ENCODE measurements at regions not wholly inside any gene's neighbourhood (a gene's known extent, or its start where the extent isn't known, plus 50 kb on each side); places are given as distances from the start of the nearest gene placed in this dataset.
"Not testable (repeated sequence)": the region's sequence is repeated elsewhere in the genome, so short reads cannot be mapped to it uniquely, and the experiment has no call there.

DNA sequence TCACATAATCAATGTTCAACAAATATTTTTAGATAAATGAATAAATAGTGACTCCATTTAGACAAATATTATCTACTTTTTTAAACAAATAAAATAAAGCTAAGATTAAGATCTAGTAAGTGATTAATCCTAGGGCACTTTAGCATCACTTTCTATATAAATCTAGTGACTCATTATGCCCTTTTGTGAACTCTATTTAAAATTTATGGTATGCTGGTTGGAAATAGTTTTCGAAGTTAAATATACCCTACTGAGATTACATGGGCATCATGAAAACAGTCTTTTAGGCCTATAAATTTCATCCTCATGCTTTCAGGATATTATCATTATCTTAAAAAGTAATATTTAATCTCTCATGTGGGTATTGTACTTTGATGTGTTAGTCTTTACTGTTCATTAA lies 140.4 kb upstream of the UFL1 start:
- Histone ChIP-seq H3K4me1 (ENCODE audit: control insufficient read depth, insufficient read depth, low read length) (no peaks in the 10 kb centered on the region), H3K9me3 (ENCODE audit: control insufficient read depth, insufficient read depth, low read length) (no peaks in the 10 kb centered on the region), H3K27me3 (ENCODE audit: control insufficient read depth, insufficient read depth, low read length) (no peaks in the 10 kb centered on the region), H3K36me3 (ENCODE audit: control insufficient read depth, insufficient read depth, low read length) (no peaks in the 10 kb centered on the region), H3K27ac (ENCODE audit: low read depth, low read length) (no peak overlapping the region), H3K9ac (ENCODE audit: low read depth, low read length) (no peak overlapping the region), H3K4me3 (ENCODE audit: low read depth, low read length) (no peak overlapping the region)

DNA sequence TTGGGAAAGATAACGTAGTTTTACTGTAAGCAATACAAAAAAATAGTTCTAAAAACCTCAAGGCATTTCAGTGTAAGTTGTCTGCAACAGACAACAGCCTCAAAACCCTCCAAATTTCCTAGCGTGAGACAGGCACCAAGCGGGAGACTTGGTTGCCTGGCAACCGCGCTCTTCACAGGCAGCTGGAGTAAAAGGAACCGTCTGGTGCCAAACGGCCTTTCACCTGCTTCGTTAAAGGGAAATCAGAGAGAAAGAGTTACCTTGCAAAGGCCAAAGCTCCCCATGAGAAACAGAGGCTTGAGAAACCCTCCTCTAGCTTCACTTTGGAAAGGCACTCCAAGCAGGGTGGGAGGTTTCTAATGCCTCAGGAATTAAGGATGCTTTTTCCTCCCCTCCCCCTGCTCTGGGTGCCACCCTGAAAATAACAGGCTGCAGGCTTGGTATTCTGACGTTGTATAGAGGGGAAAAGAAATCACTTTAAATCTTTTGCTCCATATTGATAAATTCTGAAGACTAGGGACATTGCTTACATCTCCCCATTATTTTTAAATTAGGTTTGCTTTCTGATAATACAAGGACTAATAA lies 129.7 kb upstream of the UFL1 start:
- Histone ChIP-seq H3K9ac (ENCODE audit: low read depth, low read length) (no peak overlapping the region), H3K9me3 (ENCODE audit: control insufficient read depth, insufficient read depth, low read length) (no peaks in the 10 kb centered on the region), H3K36me3 (ENCODE audit: control insufficient read depth, insufficient read depth, low read length) (no peaks in the 10 kb centered on the region), H3K27ac (ENCODE audit: low read depth, low read length) (peak overlapping the region; percentile 65), H3K27me3 (ENCODE audit: control insufficient read depth, insufficient read depth, low read length) (no peaks in the 10 kb centered on the region), H3K4me3 (ENCODE audit: low read depth, low read length) (peak overlapping the region; percentile 27; the same call in 1 of the 2 replicates), H3K4me1 (ENCODE audit: control insufficient read depth, insufficient read depth, low read length) (peaks cover 18% of the 10 kb centered on the region)

DNA sequence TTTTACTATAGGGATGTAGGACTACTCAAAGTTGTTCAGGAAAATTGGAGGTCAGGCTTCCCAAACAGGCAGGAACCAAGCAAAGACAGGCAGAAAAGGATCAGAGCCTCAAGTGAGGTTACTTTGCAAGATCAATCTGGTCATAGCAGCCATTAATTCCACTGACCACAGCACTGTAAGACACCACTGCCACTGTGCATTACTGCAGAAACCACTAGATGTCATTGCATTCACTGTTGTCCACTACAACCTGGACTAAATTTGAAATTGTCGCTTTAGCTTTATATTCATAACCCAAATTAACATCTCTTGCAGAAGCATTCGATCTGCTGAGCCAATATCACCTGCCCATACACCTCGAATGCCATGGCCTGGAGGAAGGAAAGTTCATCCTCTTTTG lies 126.9 kb upstream of the UFL1 start:
- H3K4me1 ChIP-seq (ENCODE audit: control insufficient read depth, insufficient read depth, low read length): peaks cover 18% of the 10 kb centered on the region
- H3K27ac ChIP-seq (ENCODE audit: low read depth, low read length): no peak overlapping the region
- no peaks in the 10 kb centered on the region for H3K27me3 ChIP-seq (ENCODE audit: control insufficient read depth, insufficient read depth, low read length)
- H3K9me3 ChIP-seq (ENCODE audit: control insufficient read depth, insufficient read depth, low read length): no peaks in the 10 kb centered on the region
- no peak overlapping the region for H3K9ac ChIP-seq (ENCODE audit: low read depth, low read length)
- no peak overlapping the region for H3K4me3 ChIP-seq (ENCODE audit: low read depth, low read length)
- H3K36me3 ChIP-seq (ENCODE audit: control insufficient read depth, insufficient read depth, low read length): no peaks in the 10 kb centered on the region

DNA sequence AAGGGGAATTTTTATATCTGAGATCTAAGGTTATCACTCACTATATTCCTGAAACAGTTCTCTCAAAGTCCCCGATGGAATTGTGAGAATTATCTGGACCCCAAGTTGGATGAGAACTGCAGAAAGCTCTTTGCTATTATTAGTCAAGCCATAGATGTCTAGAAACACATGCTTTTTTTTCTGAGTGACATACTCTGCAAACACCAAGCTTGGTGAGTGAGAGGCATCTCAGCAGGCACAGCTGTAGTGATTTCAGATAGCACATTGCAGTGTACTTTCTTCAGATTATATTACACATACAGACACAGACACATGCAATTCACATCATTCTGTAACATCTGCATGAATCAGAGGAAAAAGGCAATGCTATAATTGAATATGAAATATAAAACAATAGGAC lies 111.1 kb upstream of the UFL1 start:
- H3K36me3 ChIP-seq (ENCODE audit: control insufficient read depth, insufficient read depth, low read length): no peaks in the 10 kb centered on the region
- H3K4me1 ChIP-seq (ENCODE audit: control insufficient read depth, insufficient read depth, low read length): 0 out of 2 replicates have a peak, but pooled peaks cover 3% of the 10 kb centered on the region
- H3K27ac ChIP-seq (ENCODE audit: low read depth, low read length): no peak overlapping the region
- no peaks in the 10 kb centered on the region for H3K9me3 ChIP-seq (ENCODE audit: control insufficient read depth, insufficient read depth, low read length)
- no peak overlapping the region for H3K9ac ChIP-seq (ENCODE audit: low read depth, low read length)
- H3K4me3 ChIP-seq (ENCODE audit: low read depth, low read length): no peak overlapping the region
- H3K27me3 ChIP-seq (ENCODE audit: control insufficient read depth, insufficient read depth, low read length): no peaks in the 10 kb centered on the region

DNA sequence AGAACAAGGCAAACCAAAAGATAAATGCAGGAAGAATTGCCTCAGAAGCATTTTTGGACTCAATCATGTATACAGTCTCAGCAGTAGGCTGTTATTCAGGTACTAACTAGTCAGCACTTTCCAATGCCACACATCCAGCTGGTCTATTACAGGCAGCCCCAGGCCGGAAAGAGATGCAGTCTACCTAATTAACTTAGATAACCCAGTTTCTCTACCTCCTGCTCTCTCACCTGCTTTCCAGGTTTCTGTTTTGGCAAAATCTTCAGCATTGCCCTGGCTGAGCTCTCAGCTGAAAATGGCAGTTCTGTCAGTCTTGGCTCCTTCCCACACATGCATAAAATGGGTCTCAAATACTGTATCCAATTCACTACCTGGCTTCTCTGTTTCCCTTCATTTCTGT lies 101.3 kb upstream of the UFL1 start:
- H3K9ac ChIP-seq (ENCODE audit: low read depth, low read length): no peak overlapping the region
- no peak overlapping the region for H3K27ac ChIP-seq (ENCODE audit: low read depth, low read length)
- H3K9me3 ChIP-seq (ENCODE audit: control insufficient read depth, insufficient read depth, low read length): peaks cover 12% of the 10 kb centered on the region
- H3K36me3 ChIP-seq (ENCODE audit: control insufficient read depth, insufficient read depth, low read length): no peaks in the 10 kb centered on the region
- peaks cover 4% of the 10 kb centered on the region for H3K4me1 ChIP-seq (ENCODE audit: control insufficient read depth, insufficient read depth, low read length)
- no peaks in the 10 kb centered on the region for H3K27me3 ChIP-seq (ENCODE audit: control insufficient read depth, insufficient read depth, low read length)
- H3K4me3 ChIP-seq (ENCODE audit: low read depth, low read length): no peak overlapping the region

DNA sequence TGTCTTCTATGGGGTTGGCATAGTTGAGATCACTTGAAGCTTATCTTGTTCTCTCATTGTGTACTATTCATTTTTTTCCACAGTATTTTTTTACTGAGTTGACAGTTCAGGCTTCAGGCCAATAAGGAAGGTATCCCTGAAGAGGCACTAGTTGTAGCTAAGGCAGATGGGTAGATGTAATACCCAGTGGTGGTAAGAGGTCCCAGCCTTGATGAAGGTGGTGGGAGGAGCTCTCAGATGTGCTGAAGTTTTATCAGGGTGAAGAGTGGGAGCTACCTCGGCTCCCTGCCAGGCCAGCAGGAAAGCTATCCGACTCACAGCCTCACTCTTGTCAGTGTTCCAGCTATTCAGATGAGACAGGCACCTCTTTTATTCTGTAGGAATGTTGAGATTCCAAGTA lies 87.7 kb upstream of the UFL1 start:
- Histone ChIP-seq H3K36me3 (ENCODE audit: control insufficient read depth, insufficient read depth, low read length) (no peaks in the 10 kb centered on the region), H3K9ac (ENCODE audit: low read depth, low read length) (no peak overlapping the region), H3K27me3 (ENCODE audit: control insufficient read depth, insufficient read depth, low read length) (no peaks in the 10 kb centered on the region), H3K4me1 (ENCODE audit: control insufficient read depth, insufficient read depth, low read length) (no peaks in the 10 kb centered on the region), H3K27ac (ENCODE audit: low read depth, low read length) (no peak overlapping the region), H3K4me3 (ENCODE audit: low read depth, low read length) (no peak overlapping the region), H3K9me3 (ENCODE audit: control insufficient read depth, insufficient read depth, low read length) (no peaks in the 10 kb centered on the region; the same call in none of the 2 replicates)

DNA sequence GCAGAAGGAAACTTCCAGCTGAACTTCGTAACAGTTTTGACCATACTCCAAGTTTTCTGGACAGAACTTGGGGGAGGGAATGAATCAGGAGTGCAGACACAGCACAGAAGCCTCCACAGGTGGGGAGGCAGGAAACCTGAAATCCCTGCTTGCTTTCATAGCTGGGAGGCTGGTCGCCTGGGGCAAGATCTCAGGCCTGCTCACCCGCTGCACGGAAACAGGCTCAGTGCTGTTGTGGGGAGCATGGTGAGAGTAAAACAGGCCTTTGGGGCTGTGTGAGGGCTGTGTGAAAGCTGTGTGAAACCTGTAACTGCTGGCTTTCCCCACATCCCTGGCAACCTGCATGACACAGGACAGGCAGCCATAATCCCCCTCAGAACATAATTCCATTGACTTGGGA lies 85.2 kb upstream of the UFL1 start:
- no peak overlapping the region for H3K27ac ChIP-seq (ENCODE audit: low read depth, low read length)
- H3K27me3 ChIP-seq (ENCODE audit: control insufficient read depth, insufficient read depth, low read length): no peaks in the 10 kb centered on the region
- no peak overlapping the region for H3K4me3 ChIP-seq (ENCODE audit: low read depth, low read length)
- no peaks in the 10 kb centered on the region for H3K4me1 ChIP-seq (ENCODE audit: control insufficient read depth, insufficient read depth, low read length)
- no peaks in the 10 kb centered on the region; the same call in none of the 2 replicates for H3K9me3 ChIP-seq (ENCODE audit: control insufficient read depth, insufficient read depth, low read length)
- no peaks in the 10 kb centered on the region for H3K36me3 ChIP-seq (ENCODE audit: control insufficient read depth, insufficient read depth, low read length)
- H3K9ac ChIP-seq (ENCODE audit: low read depth, low read length): no peak overlapping the region

DNA sequence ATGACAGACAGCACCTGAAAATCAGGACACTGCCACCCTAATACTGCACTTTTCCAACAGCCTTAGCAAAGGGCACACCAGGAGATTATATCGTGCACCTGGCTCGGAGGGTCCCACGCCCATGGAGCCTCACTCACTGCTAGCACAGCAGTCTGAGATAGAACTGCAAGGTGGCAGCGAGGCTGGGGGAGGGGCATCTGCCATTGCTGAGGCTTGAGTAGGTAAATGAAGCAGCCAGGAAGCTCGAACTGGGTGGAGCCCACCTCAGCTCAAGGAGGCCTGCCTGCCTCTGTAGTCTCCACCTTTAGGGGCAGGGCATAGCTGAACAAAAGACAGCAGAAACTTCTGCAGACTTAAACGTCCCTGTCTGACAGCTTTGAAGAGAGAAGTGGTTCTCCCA lies 84.4 kb upstream of the UFL1 start:
- H3K27me3 ChIP-seq (ENCODE audit: control insufficient read depth, insufficient read depth, low read length); H3K27ac ChIP-seq (ENCODE audit: low read depth, low read length); H3K4me1 ChIP-seq (ENCODE audit: control insufficient read depth, insufficient read depth, low read length); H3K4me3 ChIP-seq (ENCODE audit: low read depth, low read length); H3K9me3 ChIP-seq (ENCODE audit: control insufficient read depth, insufficient read depth, low read length); H3K9ac ChIP-seq (ENCODE audit: low read depth, low read length); H3K36me3 ChIP-seq (ENCODE audit: control insufficient read depth, insufficient read depth, low read length): not testable (repeated sequence)

DNA sequence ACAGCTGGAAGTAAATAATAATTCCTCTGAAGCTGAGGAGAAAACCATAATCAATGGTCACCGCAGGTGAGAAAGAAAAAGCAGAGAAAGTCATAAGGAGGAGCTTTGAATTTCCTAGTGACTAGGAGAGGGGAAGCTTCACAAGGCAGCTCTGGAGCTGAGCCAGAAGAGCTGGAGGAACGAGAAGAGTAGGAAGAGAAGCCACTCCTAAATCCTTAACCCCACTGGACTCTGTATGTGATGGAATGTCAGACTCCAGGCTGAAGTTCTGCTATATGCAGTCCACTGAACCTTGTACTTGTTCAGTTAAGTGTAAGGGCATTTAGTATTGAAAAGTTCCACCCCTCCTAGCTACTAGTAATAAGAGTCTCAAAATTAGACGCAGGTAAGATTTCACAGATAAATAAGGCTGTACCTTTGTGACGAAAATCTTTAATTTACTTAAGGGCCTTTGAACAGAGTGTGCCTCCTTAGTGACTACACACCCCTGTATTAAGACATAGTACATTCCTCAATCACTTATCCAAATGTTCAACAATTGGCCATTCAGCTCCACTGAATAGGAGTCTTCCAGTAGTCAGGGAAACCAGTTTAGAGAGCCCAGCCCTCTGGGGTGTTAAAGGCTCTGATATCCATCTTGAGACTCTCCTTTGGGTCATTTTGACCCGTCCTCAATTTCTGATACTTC lies 71.4 kb upstream of the UFL1 start:
- Histone ChIP-seq H3K4me3 (ENCODE audit: low read depth, low read length) (no peak overlapping the region), H3K9ac (ENCODE audit: low read depth, low read length) (no peak overlapping the region), H3K36me3 (ENCODE audit: control insufficient read depth, insufficient read depth, low read length) (no peaks in the 10 kb centered on the region), H3K9me3 (ENCODE audit: control insufficient read depth, insufficient read depth, low read length) (no peaks in the 10 kb centered on the region; the same call in 1 of the 2 replicates), H3K27ac (ENCODE audit: low read depth, low read length) (no peak overlapping the region), H3K27me3 (ENCODE audit: control insufficient read depth, insufficient read depth, low read length) (no peaks in the 10 kb centered on the region), H3K4me1 (ENCODE audit: control insufficient read depth, insufficient read depth, low read length) (no peaks in the 10 kb centered on the region)

DNA sequence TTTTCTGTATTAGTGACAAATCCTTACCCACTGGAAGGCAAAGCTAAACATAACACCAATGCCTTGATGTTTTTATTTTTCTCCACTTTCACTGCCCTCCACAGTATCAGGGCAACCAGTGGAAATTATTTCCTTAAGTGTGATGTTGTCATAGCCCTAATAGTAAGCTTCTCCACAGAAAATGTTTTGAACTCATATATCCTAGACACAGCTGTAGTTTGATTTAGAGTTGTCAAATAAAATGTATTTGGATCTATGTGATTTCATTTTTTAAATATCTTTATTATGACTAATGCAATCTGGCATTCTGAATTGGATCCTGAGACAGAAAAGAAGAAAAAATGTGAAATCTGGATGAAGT lies 70.9 kb upstream of the UFL1 start:
- no peaks in the 10 kb centered on the region for H3K36me3 ChIP-seq (ENCODE audit: control insufficient read depth, insufficient read depth, low read length)

DNA sequence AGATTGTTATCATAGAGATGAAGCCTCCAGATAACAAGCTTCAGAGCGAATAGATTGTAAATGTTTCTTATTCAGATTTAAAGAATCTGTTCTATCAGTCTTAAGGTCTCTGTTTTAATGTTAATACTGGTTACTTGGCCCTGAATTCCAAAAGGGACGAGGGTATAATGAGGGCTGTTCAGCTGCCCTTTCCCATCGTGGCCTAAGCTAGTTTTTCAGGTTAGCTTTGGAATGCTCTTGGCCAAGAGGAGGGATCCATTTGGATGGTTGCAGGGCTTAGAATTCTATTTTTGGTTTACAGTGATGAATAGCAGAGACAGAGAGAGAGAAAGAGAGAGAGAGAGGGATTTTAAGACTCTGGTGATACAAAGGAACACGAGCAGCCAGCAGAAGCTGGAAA lies 62.8 kb upstream of the UFL1 start:
- no peaks in the 10 kb centered on the region for H3K9me3 ChIP-seq (ENCODE audit: control insufficient read depth, insufficient read depth, low read length)
- H3K9ac ChIP-seq (ENCODE audit: low read depth, low read length): no peak overlapping the region
- H3K4me3 ChIP-seq (ENCODE audit: low read depth, low read length): no peak overlapping the region
- H3K27me3 ChIP-seq (ENCODE audit: control insufficient read depth, insufficient read depth, low read length): no peaks in the 10 kb centered on the region
- no peaks in the 10 kb centered on the region for H3K36me3 ChIP-seq (ENCODE audit: control insufficient read depth, insufficient read depth, low read length)
- no peak overlapping the region for H3K27ac ChIP-seq (ENCODE audit: low read depth, low read length)
- H3K4me1 ChIP-seq (ENCODE audit: control insufficient read depth, insufficient read depth, low read length): no peaks in the 10 kb centered on the region

More for the DNA sequence above, 70.9 kb upstream of the UFL1 start:
- H3K9me3 ChIP-seq (ENCODE audit: control insufficient read depth, insufficient read depth, low read length): no peaks in the 10 kb centered on the region; the same call in 1 of the 2 replicates
- no peak overlapping the region for H3K27ac ChIP-seq (ENCODE audit: low read depth, low read length)
- no peak overlapping the region for H3K9ac ChIP-seq (ENCODE audit: low read depth, low read length)
- no peaks in the 10 kb centered on the region for H3K27me3 ChIP-seq (ENCODE audit: control insufficient read depth, insufficient read depth, low read length)
- no peak overlapping the region for H3K4me3 ChIP-seq (ENCODE audit: low read depth, low read length)
- no peaks in the 10 kb centered on the region for H3K4me1 ChIP-seq (ENCODE audit: control insufficient read depth, insufficient read depth, low read length)
